ENCODE measurements at regions not wholly inside any gene's neighbourhood (a gene's known extent, or its start where the extent isn't known, plus 50 kb on each side); places are given as distances from the start of the nearest gene placed in this dataset.

GRCh38 chr1:181260994-181261393, 172.5 kb downstream of the IER5 start:
- no peak overlapping the region for H3K27ac ChIP-seq (ENCODE audit: low read depth, low read length, poor library complexity, severe bottlenecking)
- no peak for DNase-seq (ENCODE audit: low spot score)
- no peak overlapping the region for H3K4me3 ChIP-seq (ENCODE audit: low read depth, low read length, poor library complexity, severe bottlenecking)
- no peaks in the 10 kb centered on the region for H3K36me3 ChIP-seq (ENCODE audit: insufficient read depth, low read length)
- H3K4me1 ChIP-seq (ENCODE audit: insufficient read depth, low read length, poor library complexity, severe bottlenecking), result no peaks in the 10 kb centered on the region
- no peaks in the 10 kb centered on the region for H3K9me2 ChIP-seq (ENCODE audit: insufficient read depth, low read length)
- intact Hi-C loops (cut with micrococcal nuclease; ENCODE audit: unreplicated experiment), result no loop called here
- POLR2A ChIA-PET, result no interaction called here
- no peaks in the 10 kb centered on the region for H4K20me1 ChIP-seq (ENCODE audit: insufficient read depth, low read length)
- no peak overlapping the region for H3K4me2 ChIP-seq (ENCODE audit: low read length)
- no peaks in the 10 kb centered on the region for H3K79me2 ChIP-seq (ENCODE audit: insufficient read depth, low read depth, low read length)
- no peaks in the 10 kb centered on the region for H3K9me3 ChIP-seq (ENCODE audit: low read length)
- no TSS peak for BruUV-seq (replicated peaks)
- CTCF ChIA-PET (ENCODE audit: unreplicated experiment), result no interaction called here
- no peak for TF ChIP-seq EZH2phosphoT487 (IDR thresholded peaks at IDR 0.05; ENCODE audit: borderline replicate concordance, low read depth, low read length)
- no peak for TF ChIP-seq CTCF (conservative IDR thresholded peaks at IDR 0.05; ENCODE audit: low read length)
- no peak overlapping the region for H2AFZ ChIP-seq (ENCODE audit: low read length)

GRCh38 chr1:181262069-181262468, 173.6 kb downstream of the IER5 start:
- no peak overlapping the region for H3K4me2 ChIP-seq (ENCODE audit: low read length)
- H3K27ac ChIP-seq (ENCODE audit: low read depth, low read length, poor library complexity, severe bottlenecking), result no peak overlapping the region
- H3K9me3 ChIP-seq (ENCODE audit: low read length), result no peaks in the 10 kb centered on the region
- H3K4me3 ChIP-seq (ENCODE audit: low read depth, low read length, poor library complexity, severe bottlenecking), result no peak overlapping the region
- H2AFZ ChIP-seq (ENCODE audit: low read length), result no peak overlapping the region
- H4K20me1 ChIP-seq (ENCODE audit: insufficient read depth, low read length), result no peaks in the 10 kb centered on the region
- intact Hi-C loops (cut with micrococcal nuclease; ENCODE audit: unreplicated experiment), result no loop called here
- no TSS peak for BruUV-seq (replicated peaks)
- DNase-seq (ENCODE audit: low spot score), result no peak
- no peaks in the 10 kb centered on the region for H3K36me3 ChIP-seq (ENCODE audit: insufficient read depth, low read length)
- H3K79me2 ChIP-seq (ENCODE audit: insufficient read depth, low read depth, low read length), result no peaks in the 10 kb centered on the region
- no peaks in the 10 kb centered on the region for H3K9me2 ChIP-seq (ENCODE audit: insufficient read depth, low read length)
- H3K4me1 ChIP-seq (ENCODE audit: insufficient read depth, low read length, poor library complexity, severe bottlenecking), result no peaks in the 10 kb centered on the region
- ChIA-PET CTCF (ENCODE audit: unreplicated experiment) (no interaction called here), POLR2A (no interaction called here)
- TF ChIP-seq EZH2phosphoT487 (IDR thresholded peaks at IDR 0.05; ENCODE audit: borderline replicate concordance, low read depth, low read length) (no peak), CTCF (conservative IDR thresholded peaks at IDR 0.05; ENCODE audit: low read length) (no peak)

GRCh38 chr1:181263444-181263843, 174.9 kb downstream of the IER5 start:
- DNase-seq (ENCODE audit: low spot score), result no peak
- H4K20me1 ChIP-seq (ENCODE audit: insufficient read depth, low read length), result no peaks in the 10 kb centered on the region
- POLR2A ChIA-PET, result interaction anchor here (0.8 kb wide), 1 partner anchor 445 kb away, joined by 4 read pairs; no protein-coding TSS in a partner anchor
- no peaks in the 10 kb centered on the region for H3K79me2 ChIP-seq (ENCODE audit: insufficient read depth, low read depth, low read length)
- no TSS peak for BruUV-seq (replicated peaks)
- no peaks in the 10 kb centered on the region for H3K36me3 ChIP-seq (ENCODE audit: insufficient read depth, low read length)
- no peak overlapping the region for H3K4me2 ChIP-seq (ENCODE audit: low read length)
- intact Hi-C loops (cut with micrococcal nuclease; ENCODE audit: unreplicated experiment), result no loop called here
- no peaks in the 10 kb centered on the region for H3K4me1 ChIP-seq (ENCODE audit: insufficient read depth, low read length, poor library complexity, severe bottlenecking)
- no peak overlapping the region for H2AFZ ChIP-seq (ENCODE audit: low read length)
- no peaks in the 10 kb centered on the region for H3K9me3 ChIP-seq (ENCODE audit: low read length)
- H3K4me3 ChIP-seq (ENCODE audit: low read depth, low read length, poor library complexity, severe bottlenecking), result no peak overlapping the region
- no peak overlapping the region for H3K27ac ChIP-seq (ENCODE audit: low read depth, low read length, poor library complexity, severe bottlenecking)
- TF ChIP-seq EZH2phosphoT487 (IDR thresholded peaks at IDR 0.05; ENCODE audit: borderline replicate concordance, low read depth, low read length) (no peak), CTCF (conservative IDR thresholded peaks at IDR 0.05; ENCODE audit: low read length) (no peak)
- CTCF ChIA-PET (ENCODE audit: unreplicated experiment), result no interaction called here
- no peaks in the 10 kb centered on the region for H3K9me2 ChIP-seq (ENCODE audit: insufficient read depth, low read length)
